CD14-positive monocyte (primary cell): ENCODE measurements at regions not wholly inside any gene's neighbourhood (a gene's known extent, or its start where the extent isn't known, plus 50 kb on each side); places are given as distances from the start of the nearest gene placed in this dataset.
A peak's percentile ranks its signal among the peaks of the same experiment; 100 is the strongest.

Source experiments
- DNase-seq, 3 donors: peaks; one replicate each; pipeline ENCODE4 v3.0.0-alpha.2; 2011 to 2022
- H2AFZ ChIP-seq: 2 replicates; pipeline ENCODE4 v1.6.0; 2012; ENCODE audit warnings: mild to moderate bottlenecking, low read depth, low read length, inconsistent platforms; ENCODE audit not compliant: insufficient read depth, poor library complexity, severe bottlenecking
- H3K27ac ChIP-seq, 2 donors: 1 replicate in 1 of 2; 2 replicates in 1 of 2; pipeline ENCODE4 v1.5.1; 2012 to 2013; ENCODE audit warnings: low read length in 2 of 2, control low read depth in 1 of 2, inconsistent platforms in 1 of 2, low read depth in 1 of 2, mild to moderate bottlenecking in 1 of 2
- H3K27me3 ChIP-seq, 2 donors: one replicate each; pipeline versions ENCODE4 v1.6.0 to v1.6.1; 2011 to 2013; ENCODE audit warnings: low read length in 2 of 2; ENCODE audit not compliant: control insufficient read depth in 2 of 2, insufficient read depth in 2 of 2
- H3K36me3 ChIP-seq, 2 donors: replicated peaks in 1 of 2; 1 replicate in 1 of 2; 2 replicates in 1 of 2; pipeline versions ENCODE4 v1.5.1 to v1.6.1; 2012 to 2013; ENCODE audit warnings: low read length in 2 of 2, control low read depth in 1 of 2, inconsistent platforms in 1 of 2, mild to moderate bottlenecking in 1 of 2; ENCODE audit not compliant: insufficient read depth in 2 of 2, control insufficient read depth in 1 of 2
- H3K4me1 ChIP-seq, 2 donors: 1 replicate in 1 of 2; 2 replicates in 1 of 2; pipeline versions ENCODE4 v1.5.1 to v1.6.1; 2012 to 2013; ENCODE audit warnings: low read length in 2 of 2, control low read depth in 1 of 2, inconsistent platforms in 1 of 2, mild to moderate bottlenecking in 1 of 2, moderate library complexity in 1 of 2; ENCODE audit not compliant: insufficient read depth in 2 of 2, control insufficient read depth in 1 of 2
- H3K4me2 ChIP-seq: replicated peaks from 2 replicates; pipeline ENCODE3; 2012; ENCODE audit warnings: low read length, moderate library complexity, mild to moderate bottlenecking; ENCODE audit not compliant: poor library complexity, severe bottlenecking; ENCODE audit errors: extremely low read depth
- H3K4me3 ChIP-seq, 3 experiments: fragments of 200-600 bp in 1 of 3; sonication (generic) in 1 of 3; replicated peaks in 1 of 3; 1 replicate in 2 of 3; 2 replicates in 1 of 3; pipeline ENCODE4 v1.5.1; 2011 to 2013; ENCODE audit warnings: low read length in 3 of 3, mild to moderate bottlenecking in 3 of 3, control low read depth in 2 of 3, low read depth in 2 of 3, inconsistent platforms in 1 of 3, moderate library complexity in 1 of 3
- H3K79me2 ChIP-seq: 2 replicates; pipeline ENCODE4 v1.6.0; 2012; ENCODE audit warnings: mild to moderate bottlenecking, control low read depth, inconsistent platforms, low read length, moderate library complexity; ENCODE audit not compliant: insufficient read depth
- H3K9ac ChIP-seq: 2 replicates; pipeline ENCODE4 v1.6.0; 2017; ENCODE audit warnings: low read length, mild to moderate bottlenecking; ENCODE audit not compliant: insufficient read depth, poor library complexity, severe bottlenecking
- H3K9me3 ChIP-seq, 2 donors: replicated peaks in 1 of 2; 1 replicate in 1 of 2; 2 replicates in 1 of 2; pipeline versions ENCODE4 v1.5.1 to v1.6.1; 2012 to 2013; ENCODE audit warnings: low read length in 2 of 2, control low read depth in 1 of 2; ENCODE audit not compliant: control insufficient read depth in 1 of 2, insufficient read depth in 1 of 2
- H4K20me1 ChIP-seq: 2 replicates; pipeline ENCODE4 v1.6.0; 2012; ENCODE audit warnings: mild to moderate bottlenecking, low read length, control low read depth, moderate library complexity; ENCODE audit not compliant: insufficient read depth
- H3K27ac Mint-ChIP-seq, 7 donors: one replicate each; pipeline ENCODE4 v1.8.0; 2020; ENCODE audit warnings: mild to moderate bottlenecking in 7 of 7, mixed read lengths in 7 of 7, moderate library complexity in 6 of 7, inconsistent platforms in 2 of 7
- H3K27me3 Mint-ChIP-seq, 3 donors: one replicate each; pipeline ENCODE4 v1.8.0; 2021 to 2022; ENCODE audit warnings: low read depth in 3 of 3, mild to moderate bottlenecking in 3 of 3, mixed read lengths in 3 of 3, moderate library complexity in 3 of 3, inconsistent platforms in 1 of 3
- H3K36me3 Mint-ChIP-seq, 2 donors: one replicate each; pipeline ENCODE4 v1.8.0; 2020; ENCODE audit warnings: mixed read lengths in 2 of 2, inconsistent platforms in 1 of 2, mild to moderate bottlenecking in 1 of 2
- H3K4me1 Mint-ChIP-seq: one replicate; pipeline ENCODE4 v1.8.0; 2020; ENCODE audit warnings: mild to moderate bottlenecking, mixed read lengths
- H3K4me3 Mint-ChIP-seq, 2 donors: one replicate each; pipeline ENCODE4 v1.8.0; 2020; ENCODE audit warnings: mild to moderate bottlenecking in 2 of 2, mixed read lengths in 2 of 2, moderate library complexity in 1 of 2
- H3K9me3 Mint-ChIP-seq, 7 donors: one replicate each; pipeline ENCODE4 v1.8.0; 2020 to 2022; ENCODE audit warnings: mixed read lengths in 7 of 7, mild to moderate bottlenecking in 6 of 7, moderate library complexity in 6 of 7, inconsistent platforms in 2 of 7
- WGBS: methylation state at CpG from one replicate; pipeline ENCODE4 v1.1.5; 2013; ENCODE audit warnings: missing lambda C conversion rate; ENCODE audit not compliant: insufficient coverage; 5-methylcytosine and 5-hydroxymethylcytosine counted together
- intact Hi-C, 2 donors: fragments of 100-400 bp; cut with micrococcal nuclease; formaldehyde crosslinking; loops; one replicate each; pipeline versions ENCODE4 v1.15.0 to v1.15.1; 2023
- TF ChIP-seq, protein P1 (sequence below): fragments of 200-600 bp; IDR thresholded peaks from one replicate; pipeline ENCODE4 v1.8.0; 2022; ENCODE audit warnings: antibody characterized with exemption, mild to moderate bottlenecking

DNA sequence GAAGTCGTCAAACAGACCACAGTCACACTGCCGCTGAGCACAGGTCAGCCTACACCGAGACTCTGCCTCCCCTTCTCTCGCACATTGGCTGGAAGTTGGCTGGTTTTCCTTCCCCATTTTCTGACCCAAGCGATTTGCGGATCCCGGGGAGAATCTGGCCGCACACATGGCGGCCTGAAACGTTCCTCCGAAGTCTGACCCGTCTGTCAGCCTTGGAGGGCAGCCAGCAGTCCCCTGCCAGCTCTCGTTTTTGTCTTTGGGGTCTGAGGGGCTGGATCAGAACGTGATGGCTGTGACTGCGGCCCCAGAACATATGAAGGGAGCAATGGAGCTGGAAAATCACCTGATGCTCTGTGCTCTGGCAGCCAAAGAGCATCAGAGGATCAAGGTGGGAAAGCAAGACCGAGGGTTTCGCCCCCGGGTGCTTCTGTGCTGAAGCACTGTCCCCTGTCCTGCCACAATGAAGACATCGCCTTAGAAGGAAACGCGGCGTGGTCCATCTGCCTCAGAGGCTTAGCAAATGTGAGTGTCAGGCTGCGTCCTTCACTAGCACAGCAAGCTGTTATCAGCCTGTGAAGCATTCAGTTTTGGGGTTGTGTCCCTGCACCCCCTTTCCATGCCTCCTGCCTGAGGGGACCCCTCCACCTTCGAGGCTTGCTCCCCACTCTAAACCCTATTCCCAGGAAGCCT is 119.3 kb upstream of the SHH start:
- 77% methylated on average over 22 of the region's 24 CpGs for WGBS
- no peak overlapping the region for H3K4me3 Mint-ChIP-seq
- H2AFZ ChIP-seq = no peak overlapping the region

DNA sequence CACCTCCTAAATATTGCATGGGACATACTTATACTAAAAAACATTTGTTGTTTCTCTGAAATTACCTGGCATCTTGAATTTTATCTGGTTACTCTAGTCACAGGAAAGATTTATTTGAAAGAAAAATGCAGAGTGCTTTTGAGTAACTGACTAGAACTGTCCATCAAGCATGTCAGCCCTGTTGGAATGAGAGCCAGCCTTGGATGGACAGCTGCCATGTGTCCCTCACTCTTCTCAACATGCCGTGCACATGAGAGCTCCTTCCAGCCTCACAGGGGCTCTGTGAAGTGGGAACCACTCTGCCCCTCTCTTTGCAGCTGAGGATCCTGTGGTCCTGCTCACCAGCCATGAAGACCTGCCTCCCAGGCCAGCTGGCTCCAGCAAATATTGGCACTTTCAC is 118.3 kb upstream of the SHH start:
- no peak overlapping the region for H3K4me3 Mint-ChIP-seq
- H3K9me3 Mint-ChIP-seq = peaks cover 2 to 19% (median 6%) of the 10 kb centered on the region in 7 donors
- Histone ChIP-seq H3K9me3 (peaks cover 3 to 5% of the 10 kb centered on the region in 2 donors), H4K20me1 (no peaks in the 10 kb centered on the region), H3K27me3 (no peaks in the 10 kb centered on the region), H3K79me2 (no peaks in the 10 kb centered on the region), H3K4me2 (no peak overlapping the region), H3K27ac (no peak overlapping the region), H3K9ac (no peak overlapping the region), H3K36me3 (no peaks in the 10 kb centered on the region), H2AFZ (no peak overlapping the region), H3K4me3 (no peak overlapping the region), H3K4me1 (no peaks in the 10 kb centered on the region)
- DNase-seq = no peak
- H3K36me3 Mint-ChIP-seq = no peaks in the 10 kb centered on the region
- TF ChIP-seq, protein P1, sequence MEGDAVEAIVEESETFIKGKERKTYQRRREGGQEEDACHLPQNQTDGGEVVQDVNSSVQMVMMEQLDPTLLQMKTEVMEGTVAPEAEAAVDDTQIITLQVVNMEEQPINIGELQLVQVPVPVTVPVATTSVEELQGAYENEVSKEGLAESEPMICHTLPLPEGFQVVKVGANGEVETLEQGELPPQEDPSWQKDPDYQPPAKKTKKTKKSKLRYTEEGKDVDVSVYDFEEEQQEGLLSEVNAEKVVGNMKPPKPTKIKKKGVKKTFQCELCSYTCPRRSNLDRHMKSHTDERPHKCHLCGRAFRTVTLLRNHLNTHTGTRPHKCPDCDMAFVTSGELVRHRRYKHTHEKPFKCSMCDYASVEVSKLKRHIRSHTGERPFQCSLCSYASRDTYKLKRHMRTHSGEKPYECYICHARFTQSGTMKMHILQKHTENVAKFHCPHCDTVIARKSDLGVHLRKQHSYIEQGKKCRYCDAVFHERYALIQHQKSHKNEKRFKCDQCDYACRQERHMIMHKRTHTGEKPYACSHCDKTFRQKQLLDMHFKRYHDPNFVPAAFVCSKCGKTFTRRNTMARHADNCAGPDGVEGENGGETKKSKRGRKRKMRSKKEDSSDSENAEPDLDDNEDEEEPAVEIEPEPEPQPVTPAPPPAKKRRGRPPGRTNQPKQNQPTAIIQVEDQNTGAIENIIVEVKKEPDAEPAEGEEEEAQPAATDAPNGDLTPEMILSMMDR = no peak
- intact Hi-C loops = no loop called here
- peak overlapping the region in 2 of 7 donors; percentile 32 to 52 for H3K27ac Mint-ChIP-seq
- peaks cover 0 to 7% (median 5%) of the 10 kb centered on the region in 3 donors for H3K27me3 Mint-ChIP-seq
- 89% methylated on average over 1 of the region's 1 CpG for WGBS
- H3K4me1 Mint-ChIP-seq = no peaks in the 10 kb centered on the region

More for the DNA sequence above, 119.3 kb upstream of the SHH start:
- Mint-ChIP-seq H3K9me3 (peaks cover 5 to 18% (median 7%) of the 10 kb centered on the region in 7 donors), H3K36me3 (no peaks in the 10 kb centered on the region), H3K27ac (peak overlapping the region in 1 of 7 donors; percentile 3), H3K4me1 (no peaks in the 10 kb centered on the region), H3K27me3 (peaks cover 0 to 11% (median 5%) of the 10 kb centered on the region in 3 donors)
- intact Hi-C loops = no loop called here
- Histone ChIP-seq H3K27ac (no peak overlapping the region), H3K9ac (no peak overlapping the region), H4K20me1 (no peaks in the 10 kb centered on the region), H3K79me2 (no peaks in the 10 kb centered on the region), H3K4me1 (no peaks in the 10 kb centered on the region), H3K36me3 (no peaks in the 10 kb centered on the region), H3K27me3 (no peaks in the 10 kb centered on the region), H3K4me3 (no peak overlapping the region), H3K9me3 (peaks cover 3 to 7% of the 10 kb centered on the region in 2 donors), H3K4me2 (no peak overlapping the region)
- no peak for DNase-seq
- TF ChIP-seq, protein P1 = no peak
